Adrenal gland (tissue), 5 donors: ENCODE measurements at regions not wholly inside any gene's neighbourhood (a gene's known extent, or its start where the extent isn't known, plus 50 kb on each side); places are given as distances from the start of the nearest gene placed in this dataset.

ENCODE experiments used
- POLR2A ChIP-seq, 2 donors: fragments of 450-650 bp; IDR thresholded peaks; one replicate each; pipeline ENCODE4 v1.6.1; 2017; ENCODE audit warnings: antibody characterized with exemption in 2 of 2, mild to moderate bottlenecking in 2 of 2, moderate library complexity in 1 of 2
- TF ChIP-seq, protein P1 (sequence below), 6 experiments: fragments of 450-650 bp in 4 of 6; fragments of 200-600 bp in 2 of 6; sonication (generic) in 1 of 6; IDR thresholded peaks; 1 replicate in 5 of 6; 2 replicates in 1 of 6; pipeline versions ENCODE4 v1.5.1 to v1.8.0; 2016 to 2021; ENCODE audit warnings: antibody characterized with exemption in 6 of 6, mild to moderate bottlenecking in 2 of 6, moderate library complexity in 1 of 6
- donor health status: DM: no; HTN: no; CAD: no.

DNA sequence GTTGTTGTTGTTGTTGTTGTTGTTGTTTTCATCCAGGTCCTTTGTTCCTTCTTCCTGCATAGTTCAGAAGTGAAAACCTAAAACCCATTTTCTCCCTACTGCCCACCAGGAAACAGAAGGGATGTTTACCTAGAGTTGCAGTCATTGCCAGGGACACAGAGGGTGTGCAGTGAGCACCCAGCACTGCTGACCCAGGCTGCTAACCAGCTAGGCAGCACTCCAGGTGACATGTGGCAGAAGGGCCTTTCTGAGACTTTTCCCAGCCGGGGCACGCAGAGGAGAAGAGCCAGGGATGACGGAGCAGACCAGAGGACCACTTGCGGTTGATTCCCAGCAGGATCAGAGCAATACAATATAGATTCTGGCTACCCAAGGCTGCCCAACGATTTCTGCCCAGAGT, 286.3 kb downstream of the BCL11A start:
- no peak for TF ChIP-seq POLR2A (IDR thresholded peaks at IDR 0.05)
- TF ChIP-seq, protein P1, sequence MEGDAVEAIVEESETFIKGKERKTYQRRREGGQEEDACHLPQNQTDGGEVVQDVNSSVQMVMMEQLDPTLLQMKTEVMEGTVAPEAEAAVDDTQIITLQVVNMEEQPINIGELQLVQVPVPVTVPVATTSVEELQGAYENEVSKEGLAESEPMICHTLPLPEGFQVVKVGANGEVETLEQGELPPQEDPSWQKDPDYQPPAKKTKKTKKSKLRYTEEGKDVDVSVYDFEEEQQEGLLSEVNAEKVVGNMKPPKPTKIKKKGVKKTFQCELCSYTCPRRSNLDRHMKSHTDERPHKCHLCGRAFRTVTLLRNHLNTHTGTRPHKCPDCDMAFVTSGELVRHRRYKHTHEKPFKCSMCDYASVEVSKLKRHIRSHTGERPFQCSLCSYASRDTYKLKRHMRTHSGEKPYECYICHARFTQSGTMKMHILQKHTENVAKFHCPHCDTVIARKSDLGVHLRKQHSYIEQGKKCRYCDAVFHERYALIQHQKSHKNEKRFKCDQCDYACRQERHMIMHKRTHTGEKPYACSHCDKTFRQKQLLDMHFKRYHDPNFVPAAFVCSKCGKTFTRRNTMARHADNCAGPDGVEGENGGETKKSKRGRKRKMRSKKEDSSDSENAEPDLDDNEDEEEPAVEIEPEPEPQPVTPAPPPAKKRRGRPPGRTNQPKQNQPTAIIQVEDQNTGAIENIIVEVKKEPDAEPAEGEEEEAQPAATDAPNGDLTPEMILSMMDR (IDR thresholded peaks at IDR 0.05) = no peak
